H4 (cell line): ENCODE measurements at regions not wholly inside any gene's neighbourhood (a gene's known extent, or its start where the extent isn't known, plus 50 kb on each side); places are given as distances from the start of the nearest gene placed in this dataset.
"Not testable (repeated sequence)": the region's sequence is repeated elsewhere in the genome, so short reads cannot be mapped to it uniquely, and the experiment has no call there.

Source experiments
- DNase-seq: peaks from one replicate; pipeline ENCODE4 v3.0.0-alpha.2; 2015; ENCODE audit warnings: low spot score

GRCh38 chrX:43357741-43358140 is 298.4 kb upstream of the MAOA start:
- no peak for DNase-seq

DNA sequence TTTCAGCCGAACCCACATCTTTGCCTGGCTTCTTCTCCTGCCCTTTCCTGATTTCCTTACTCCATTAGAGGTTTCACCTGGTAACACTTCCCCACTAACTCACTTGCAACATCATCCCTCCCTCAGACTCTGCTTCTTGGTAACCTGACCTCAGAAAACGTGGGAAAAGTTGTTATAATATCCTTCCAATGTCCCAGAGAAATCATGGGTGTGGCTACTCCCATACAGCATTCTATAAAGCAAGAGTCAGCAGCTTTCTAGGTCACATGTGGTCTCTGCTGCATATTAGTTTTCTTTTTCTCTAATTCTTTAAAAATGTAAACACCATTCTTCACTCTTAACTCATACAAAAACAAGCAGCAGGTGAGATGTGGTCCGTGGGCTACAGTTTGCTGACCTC is 283.1 kb upstream of the MAOA start:
- DNase-seq, result no peak

DNA sequence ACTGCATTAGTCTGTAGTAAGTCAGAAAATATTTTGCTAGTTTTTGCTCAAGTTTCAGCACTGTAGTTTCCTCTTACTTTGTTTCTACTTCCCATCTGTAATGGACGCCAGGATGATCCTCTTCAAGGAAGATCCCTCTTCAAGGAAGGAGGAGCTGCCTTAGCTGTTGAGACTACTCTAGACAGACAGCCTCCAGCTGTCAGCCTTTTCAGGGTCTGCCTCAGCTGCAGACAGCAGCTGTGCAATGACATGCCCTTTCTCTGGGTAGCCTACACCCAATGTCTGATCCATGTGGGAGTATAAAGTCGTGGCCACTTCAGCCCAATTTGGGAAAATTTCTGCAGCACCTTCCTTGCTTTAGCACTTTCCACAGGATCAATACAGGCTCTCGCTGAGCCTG is 281.0 kb upstream of the MAOA start:
- DNase-seq, result no peak

- no peak for DNase-seq
These were observed 275.4 kb upstream of the MAOA start for GRCh38 chrX:43380704-43381103.

DNA sequence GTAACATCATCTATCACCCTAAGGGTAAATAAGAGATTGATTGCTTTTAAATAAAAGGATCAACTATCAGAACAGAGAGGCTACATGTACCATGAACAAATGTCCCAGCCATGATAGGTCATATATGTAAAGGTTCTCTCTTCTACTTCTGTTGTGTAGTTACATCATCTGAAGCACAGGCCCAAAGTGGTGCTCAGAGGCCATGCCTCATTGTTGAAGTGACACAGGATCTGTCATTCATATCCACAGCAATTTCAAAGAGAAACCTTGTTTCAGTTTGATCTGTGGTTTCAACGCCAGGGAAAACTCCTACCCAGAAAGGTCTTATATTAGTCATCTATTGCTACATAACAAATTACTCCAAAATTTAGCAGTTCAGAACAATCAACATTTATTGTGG is 269.2 kb upstream of the MAOA start:
- no peak for DNase-seq

DNA sequence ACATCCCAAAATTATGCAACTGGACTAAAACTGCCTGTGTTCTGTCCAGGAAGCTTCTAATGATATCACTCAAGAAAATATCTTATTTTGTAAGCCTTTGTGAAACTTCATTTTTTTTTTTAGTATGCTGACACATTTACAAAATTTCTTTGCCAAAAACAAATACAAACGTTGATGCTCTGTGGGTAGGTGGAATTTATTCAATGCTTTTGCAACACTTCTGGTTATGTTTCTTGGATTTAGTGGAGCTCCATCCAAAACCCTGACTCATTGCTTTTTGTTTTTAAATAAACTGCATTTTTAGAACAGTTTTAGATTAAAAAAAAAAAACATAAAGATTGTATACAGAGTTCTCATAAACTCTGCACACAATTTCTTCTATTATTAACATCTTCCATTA is 250.9 kb upstream of the MAOA start:
- no peak for DNase-seq

DNA sequence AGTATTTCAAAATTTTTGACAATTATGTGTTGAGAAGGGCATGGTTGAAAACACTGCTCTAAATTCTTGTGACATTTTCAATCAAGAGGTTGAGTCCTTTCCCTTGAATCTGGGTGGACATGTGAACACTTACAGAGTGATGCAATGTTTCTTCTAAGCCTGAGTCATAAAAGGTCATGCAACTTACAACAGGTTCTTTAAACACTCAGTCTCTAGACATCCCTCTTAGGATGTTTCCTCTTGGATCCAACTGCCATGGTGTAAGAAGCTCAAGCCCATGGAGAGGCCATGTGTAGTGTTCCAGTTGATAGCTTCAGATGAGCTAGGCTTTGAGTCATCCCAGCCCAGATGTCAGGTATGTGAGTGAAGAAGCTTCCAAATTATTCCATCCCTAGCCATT is 232.2 kb upstream of the MAOA start:
- DNase-seq, result no peak

DNA sequence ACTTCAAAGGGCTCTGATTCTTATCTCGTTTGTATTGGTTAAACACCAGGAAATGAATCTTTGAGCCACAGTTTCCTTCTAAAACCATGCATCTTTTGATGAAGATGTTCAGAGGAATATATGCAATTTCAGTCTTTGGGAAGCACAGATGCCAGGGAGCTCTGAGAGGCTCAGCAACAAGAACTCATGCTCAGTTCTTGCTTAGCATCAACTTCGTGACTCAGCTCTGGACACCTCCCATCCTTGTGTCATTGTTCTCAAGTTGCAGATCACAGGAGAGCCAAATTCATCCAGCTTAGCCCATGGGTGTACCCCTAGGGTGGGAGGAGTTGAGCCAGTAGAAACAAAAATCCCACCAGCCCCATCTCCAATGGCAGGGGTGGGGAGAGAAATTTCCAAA is 219.6 kb upstream of the MAOA start:
- no peak for DNase-seq

- no peak for DNase-seq
These were observed 209.3 kb upstream of the MAOA start for GRCh38 chrX:43446752-43447151.

GRCh38 chrX:43448688-43449087 is 207.4 kb upstream of the MAOA start:
- no peak for DNase-seq

DNA sequence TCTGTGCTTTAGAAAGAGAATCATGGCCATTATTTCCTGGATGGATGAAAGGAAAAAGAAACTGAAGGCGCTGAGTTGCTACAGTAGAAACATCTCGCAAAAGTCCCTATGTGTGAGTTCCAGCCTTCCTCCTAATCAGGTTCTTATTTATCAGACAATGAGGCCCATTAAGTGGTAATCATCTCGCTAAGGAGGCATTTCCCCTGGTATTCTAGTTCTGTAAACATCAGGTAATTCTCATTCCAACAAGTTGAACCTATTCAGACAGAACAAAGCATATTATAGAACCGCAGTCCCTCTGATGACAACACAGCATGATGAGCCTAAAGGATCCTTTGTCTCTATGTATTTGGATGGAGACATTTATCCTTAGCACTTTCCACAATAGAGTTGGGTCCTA is 205.7 kb upstream of the MAOA start:
- DNase-seq, result no peak

GRCh38 chrX:43451976-43452686 is 204.0 kb upstream of the MAOA start:
- DNase-seq, result not testable (repeated sequence)

- DNase-seq, result no peak
These were observed 200.0 kb upstream of the MAOA start for GRCh38 chrX:43456063-43456462.

- DNase-seq, result no peak
These were observed 199.2 kb upstream of the MAOA start for GRCh38 chrX:43456906-43457305.

GRCh38 chrX:43467608-43468234 is 188.4 kb upstream of the MAOA start:
- no peak for DNase-seq

DNA sequence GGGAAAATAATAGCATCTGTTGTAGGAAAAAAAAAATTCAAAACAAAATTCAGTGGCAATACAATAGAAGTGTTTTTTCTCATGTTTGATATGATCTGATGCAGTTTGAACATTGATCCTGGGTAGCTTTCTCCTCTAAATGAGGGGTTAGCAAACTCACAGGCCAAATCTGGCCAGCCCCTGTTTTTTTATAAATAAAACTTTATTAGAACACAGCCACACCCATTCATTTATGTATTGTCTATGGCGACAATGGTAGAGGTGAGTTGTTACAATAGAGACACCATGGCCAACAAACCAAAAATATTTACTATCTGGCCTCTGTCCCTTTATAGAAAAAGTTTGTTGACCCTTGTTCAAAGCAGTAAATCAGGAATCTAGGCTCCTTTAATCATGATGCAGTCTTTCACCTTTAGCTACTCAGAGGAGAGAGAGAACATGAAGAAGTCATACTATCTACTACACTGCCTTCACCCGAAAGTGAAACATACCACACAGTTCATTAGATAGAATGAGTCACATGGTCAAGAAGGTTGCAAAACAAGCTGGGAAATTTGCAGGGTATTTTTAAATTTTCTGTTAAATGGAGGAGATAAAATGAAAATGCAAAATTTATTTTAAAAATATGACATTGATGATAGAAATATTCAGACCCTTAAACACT is 186.6 kb upstream of the MAOA start:
- DNase-seq, result no peak

GRCh38 chrX:43474321-43474720 is 181.8 kb upstream of the MAOA start:
- DNase-seq, result no peak

DNA sequence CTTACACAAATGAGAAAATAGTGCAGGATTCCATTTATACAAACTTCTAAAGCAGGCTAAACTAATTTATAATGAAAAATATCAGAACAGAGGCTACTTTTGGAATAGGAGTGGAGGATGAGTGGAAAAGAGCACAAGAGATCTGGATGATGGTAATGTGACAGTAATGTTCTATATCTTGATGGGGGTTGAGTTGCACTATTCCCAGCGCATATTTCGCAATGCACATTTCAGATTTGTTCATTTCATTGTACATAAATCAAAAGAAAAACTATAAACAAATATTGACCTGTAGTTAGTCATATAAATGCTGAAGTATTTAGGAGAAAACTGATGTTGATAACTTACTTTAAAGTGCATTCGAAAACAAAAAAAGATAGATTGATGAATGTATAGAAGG is 177.0 kb upstream of the MAOA start:
- DNase-seq, result no peak

- no peak for DNase-seq
These were observed 176.2 kb upstream of the MAOA start for GRCh38 chrX:43479850-43480249.

GRCh38 chrX:43481576-43481975 is 174.5 kb upstream of the MAOA start:
- DNase-seq, result no peak

DNA sequence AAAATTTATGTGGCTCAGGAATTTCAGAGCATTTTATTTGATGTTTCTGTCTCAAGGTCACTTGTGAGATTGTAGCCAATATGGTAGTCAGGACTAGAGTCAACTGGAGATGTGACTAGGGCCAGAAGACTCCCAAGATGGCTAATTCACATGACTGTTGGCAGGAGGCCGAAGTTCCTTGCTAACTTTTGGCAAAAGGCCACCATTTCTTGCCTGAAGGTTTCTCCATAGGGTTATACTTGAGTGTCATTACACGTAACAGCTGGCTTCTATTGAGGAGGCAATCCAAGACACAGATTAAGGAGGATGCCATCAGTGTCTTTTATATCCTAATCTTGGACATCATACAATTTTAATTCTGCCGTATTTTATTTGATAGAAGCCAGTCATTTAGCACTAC is 162.3 kb upstream of the MAOA start:
- DNase-seq, result no peak

DNA sequence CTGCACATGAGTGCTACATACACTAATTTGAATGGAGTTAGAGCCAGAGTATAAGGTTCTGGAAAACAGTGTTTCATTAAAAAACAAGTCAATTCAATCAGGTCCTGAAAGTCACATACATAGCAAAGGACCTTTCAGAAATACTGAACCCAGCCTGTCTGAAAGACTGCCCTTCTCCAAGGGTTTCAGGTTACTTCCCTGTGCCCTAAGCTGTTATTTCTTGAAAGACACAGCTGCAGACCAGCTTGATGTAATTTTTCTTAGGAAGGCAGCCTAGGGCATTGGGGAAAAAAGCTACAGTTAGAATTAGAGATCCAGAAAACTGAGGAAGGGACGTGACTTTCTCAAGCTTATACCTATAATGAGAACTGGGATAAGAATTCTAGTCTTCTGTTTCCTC is 155.9 kb upstream of the MAOA start:
- DNase-seq, result no peak

DNA sequence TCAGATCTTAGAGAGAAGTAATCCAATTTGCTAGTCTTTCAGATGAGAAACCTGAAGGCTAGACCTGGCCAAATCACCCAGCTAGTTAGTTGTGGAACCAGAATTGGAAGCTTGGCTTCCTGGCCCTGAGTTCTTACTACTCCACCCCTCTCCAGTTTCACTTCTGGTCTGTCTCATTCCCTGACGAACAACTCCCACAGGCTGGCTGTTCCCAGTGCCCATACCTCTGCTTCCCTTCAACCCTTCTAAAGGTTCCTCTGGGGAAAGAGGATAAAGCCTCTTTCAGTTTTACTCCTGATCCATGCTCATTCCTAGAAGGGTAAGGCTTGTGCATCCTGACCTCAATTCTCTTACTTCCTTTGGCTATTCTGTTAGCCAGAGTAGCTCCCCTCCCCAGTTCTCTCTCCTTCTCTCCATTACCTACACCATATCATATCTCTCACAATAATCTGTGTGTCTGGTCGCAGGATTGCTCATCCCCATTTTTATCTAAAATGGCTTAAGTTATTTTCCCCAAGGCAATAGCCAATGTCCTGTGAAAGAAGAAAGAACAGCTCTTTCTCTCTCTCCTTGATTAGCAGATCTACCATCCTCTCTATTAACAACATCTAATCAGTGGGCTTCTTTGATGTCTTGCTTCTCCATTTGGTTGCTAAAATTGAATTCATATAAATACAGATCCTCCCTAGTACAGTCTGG is 155.0 kb upstream of the MAOA start:
- DNase-seq, result no peak
